NT2/D1 (cell line): ENCODE measurements at regions not wholly inside any gene's neighbourhood (a gene's known extent, or its start where the extent isn't known, plus 50 kb on each side); places are given as distances from the start of the nearest gene placed in this dataset.

Experiments used
- DNase-seq: peaks from one replicate; pipeline ENCODE4 v3.0.0-alpha.2; 2011; ENCODE audit warnings: low read depth, low spot score
- H3K27me3 ChIP-seq: 2 replicates; pipeline ENCODE4 v1.6.0; 2011; ENCODE audit warnings: mild to moderate bottlenecking; ENCODE audit not compliant: insufficient read length, insufficient read depth
- H3K36me3 ChIP-seq: 2 replicates; pipeline ENCODE4 v1.6.1; 2011; ENCODE audit warnings: mild to moderate bottlenecking, low read length, mixed read lengths; ENCODE audit not compliant: insufficient read depth, insufficient read length
- H3K4me1 ChIP-seq: 2 replicates; pipeline ENCODE4 v1.5.1; 2011; ENCODE audit not compliant: insufficient read depth, insufficient read length
- H3K4me3 ChIP-seq: 2 replicates; pipeline ENCODE4 v1.5.1; 2011; ENCODE audit warnings: low read depth; ENCODE audit not compliant: insufficient read length
- H3K9ac ChIP-seq: 2 replicates; pipeline ENCODE4 v1.6.0; 2011; ENCODE audit warnings: low read depth; ENCODE audit not compliant: insufficient read length
- H3K9me3 ChIP-seq: 2 replicates; pipeline ENCODE4 v1.5.1; 2011; ENCODE audit warnings: mild to moderate bottlenecking, low read length; ENCODE audit not compliant: insufficient read depth
- SUZ12 ChIP-seq: IDR thresholded peaks from 2 replicates; pipeline ENCODE4 v1.6.1; 2011; ENCODE audit not compliant: insufficient read length, insufficient read depth; ENCODE audit errors: extremely low read depth
- YY1 ChIP-seq: IDR thresholded peaks from 2 replicates; pipeline ENCODE4 v1.6.1; 2011; ENCODE audit not compliant: insufficient read length, insufficient read depth
- ZNF274 ChIP-seq: IDR thresholded peaks from 2 replicates; pipeline ENCODE4 v1.6.1; 2011; ENCODE audit warnings: mild to moderate bottlenecking, low read depth, low read length

- Histone ChIP-seq H3K9me3 (no peaks in the 10 kb centered on the region), H3K36me3 (no peaks in the 10 kb centered on the region), H3K4me1 (no peaks in the 10 kb centered on the region), H3K27me3 (no peaks in the 10 kb centered on the region), H3K9ac (no peak overlapping the region), H3K4me3 (no peak overlapping the region)
- TF ChIP-seq YY1 = no peak
- no peak for TF ChIP-seq SUZ12
- TF ChIP-seq ZNF274 = no peak
- no peak for DNase-seq
These were observed 645.1 kb upstream of the SETBP1 start for GRCh38 chr18:44035554-44035953.

- Histone ChIP-seq H3K9me3 (no peaks in the 10 kb centered on the region), H3K9ac (no peak overlapping the region), H3K4me1 (no peaks in the 10 kb centered on the region), H3K4me3 (no peak overlapping the region), H3K36me3 (no peaks in the 10 kb centered on the region), H3K27me3 (no peaks in the 10 kb centered on the region)
- DNase-seq = no peak
- TF ChIP-seq ZNF274 = no peak
- TF ChIP-seq SUZ12 = no peak
- TF ChIP-seq YY1 = no peak
These were observed 644.2 kb upstream of the SETBP1 start for GRCh38 chr18:44036501-44036900.

- no peaks in the 10 kb centered on the region for H3K27me3 ChIP-seq
- DNase-seq = no peak
These were observed 641.5 kb upstream of the SETBP1 start for GRCh38 chr18:44039216-44039615.

GRCh38 chr18:44039826-44040225, 640.9 kb upstream of the SETBP1 start:
- no peaks in the 10 kb centered on the region for H3K4me1 ChIP-seq
- H3K9ac ChIP-seq = no peak overlapping the region
- TF ChIP-seq SUZ12 = no peak
- no peak for TF ChIP-seq ZNF274
- TF ChIP-seq YY1 = no peak
- no peak for DNase-seq
- H3K36me3 ChIP-seq = no peaks in the 10 kb centered on the region
- no peaks in the 10 kb centered on the region for H3K27me3 ChIP-seq
- no peaks in the 10 kb centered on the region for H3K9me3 ChIP-seq
- no peak overlapping the region for H3K4me3 ChIP-seq

More at GRCh38 chr18:44039216-44039615, 641.5 kb upstream of the SETBP1 start:
- Histone ChIP-seq H3K4me3 (no peak overlapping the region), H3K4me1 (no peaks in the 10 kb centered on the region), H3K9me3 (no peaks in the 10 kb centered on the region), H3K9ac (no peak overlapping the region), H3K36me3 (no peaks in the 10 kb centered on the region)
- no peak for TF ChIP-seq YY1
- no peak for TF ChIP-seq ZNF274
- no peak for TF ChIP-seq SUZ12

- H3K4me1 ChIP-seq = no peaks in the 10 kb centered on the region
- no peak for TF ChIP-seq YY1
- no peak for TF ChIP-seq ZNF274
- no peak for TF ChIP-seq SUZ12
- peak; percentile 32 for DNase-seq
- H3K36me3 ChIP-seq = no peaks in the 10 kb centered on the region
- H3K4me3 ChIP-seq = no peak overlapping the region
- no peaks in the 10 kb centered on the region for H3K9me3 ChIP-seq
- H3K27me3 ChIP-seq = no peaks in the 10 kb centered on the region
- H3K9ac ChIP-seq = no peak overlapping the region
These were observed 639.1 kb upstream of the SETBP1 start for GRCh38 chr18:44041553-44041952.

- H3K36me3 ChIP-seq = no peaks in the 10 kb centered on the region
- H3K9me3 ChIP-seq = no peaks in the 10 kb centered on the region
- no peak for TF ChIP-seq ZNF274
- TF ChIP-seq SUZ12 = no peak
- TF ChIP-seq YY1 = no peak
- no peak for DNase-seq
- no peak overlapping the region for H3K4me3 ChIP-seq
- no peaks in the 10 kb centered on the region for H3K4me1 ChIP-seq
- H3K27me3 ChIP-seq = no peaks in the 10 kb centered on the region
- H3K9ac ChIP-seq = no peak overlapping the region
These were observed 638.7 kb upstream of the SETBP1 start for GRCh38 chr18:44041961-44042360.

- no peaks in the 10 kb centered on the region for H3K27me3 ChIP-seq
- H3K4me3 ChIP-seq = no peak overlapping the region
- H3K4me1 ChIP-seq = no peaks in the 10 kb centered on the region
- no peak for TF ChIP-seq YY1
- TF ChIP-seq SUZ12 = no peak
- no peak for TF ChIP-seq ZNF274
- H3K9me3 ChIP-seq = peaks cover 17% of the 10 kb centered on the region
- H3K36me3 ChIP-seq = no peaks in the 10 kb centered on the region
- no peak for DNase-seq
- H3K9ac ChIP-seq = no peak overlapping the region
These were observed 634.2 kb upstream of the SETBP1 start for GRCh38 chr18:44046376-44046975.

- Histone ChIP-seq H3K27me3 (no peaks in the 10 kb centered on the region), H3K9ac (no peak overlapping the region), H3K4me3 (no peak overlapping the region), H3K36me3 (no peaks in the 10 kb centered on the region), H3K9me3 (peaks cover 17% of the 10 kb centered on the region), H3K4me1 (no peaks in the 10 kb centered on the region)
- TF ChIP-seq ZNF274 (no peak), YY1 (no peak), SUZ12 (no peak)
- DNase-seq = no peak
These were observed 633.1 kb upstream of the SETBP1 start for GRCh38 chr18:44047585-44047984.
